ENCODE measurements at regions not wholly inside any gene's neighbourhood (a gene's known extent, or its start where the extent isn't known, plus 50 kb on each side); places are given as distances from the start of the nearest gene placed in this dataset.

DNA sequence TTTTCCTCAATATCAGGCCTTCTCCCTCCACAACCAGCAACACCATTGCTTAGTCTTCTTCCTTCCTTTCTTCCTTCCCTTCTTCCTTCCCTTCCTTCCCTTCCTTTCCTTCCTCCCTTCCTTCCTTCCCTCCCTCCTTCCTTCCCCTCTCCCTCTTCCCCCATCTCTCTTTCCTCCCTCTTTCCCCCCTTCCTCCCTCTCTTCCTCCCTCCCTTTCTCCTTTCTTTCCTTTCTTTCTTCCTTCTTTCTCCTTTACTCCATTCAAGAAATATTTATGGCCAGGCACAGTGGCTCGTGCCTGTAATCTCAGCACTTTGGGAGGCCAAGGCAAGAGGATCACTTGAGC, 66.4 kb upstream of the SIRPA start:
- no peak for DNase-seq (ENCODE audit: low spot score)
- peaks cover 6% of the 10 kb centered on the region for H3K9me3 Mint-ChIP-seq (ENCODE audit: low read depth)
- TF ChIP-seq, protein P1, sequence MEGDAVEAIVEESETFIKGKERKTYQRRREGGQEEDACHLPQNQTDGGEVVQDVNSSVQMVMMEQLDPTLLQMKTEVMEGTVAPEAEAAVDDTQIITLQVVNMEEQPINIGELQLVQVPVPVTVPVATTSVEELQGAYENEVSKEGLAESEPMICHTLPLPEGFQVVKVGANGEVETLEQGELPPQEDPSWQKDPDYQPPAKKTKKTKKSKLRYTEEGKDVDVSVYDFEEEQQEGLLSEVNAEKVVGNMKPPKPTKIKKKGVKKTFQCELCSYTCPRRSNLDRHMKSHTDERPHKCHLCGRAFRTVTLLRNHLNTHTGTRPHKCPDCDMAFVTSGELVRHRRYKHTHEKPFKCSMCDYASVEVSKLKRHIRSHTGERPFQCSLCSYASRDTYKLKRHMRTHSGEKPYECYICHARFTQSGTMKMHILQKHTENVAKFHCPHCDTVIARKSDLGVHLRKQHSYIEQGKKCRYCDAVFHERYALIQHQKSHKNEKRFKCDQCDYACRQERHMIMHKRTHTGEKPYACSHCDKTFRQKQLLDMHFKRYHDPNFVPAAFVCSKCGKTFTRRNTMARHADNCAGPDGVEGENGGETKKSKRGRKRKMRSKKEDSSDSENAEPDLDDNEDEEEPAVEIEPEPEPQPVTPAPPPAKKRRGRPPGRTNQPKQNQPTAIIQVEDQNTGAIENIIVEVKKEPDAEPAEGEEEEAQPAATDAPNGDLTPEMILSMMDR (IDR thresholded peaks at IDR 0.05): no peak
- H3K27ac Mint-ChIP-seq (ENCODE audit: unreplicated experiment): no peak overlapping the region
- peaks cover 40% of the 10 kb centered on the region for H3K4me1 Mint-ChIP-seq (ENCODE audit: low read depth)
- H3K4me3 Mint-ChIP-seq (ENCODE audit: unreplicated experiment): no peak overlapping the region
- H3K36me3 Mint-ChIP-seq (ENCODE audit: low read depth): peaks cover under 1% of the 10 kb centered on the region
- no peaks in the 10 kb centered on the region for H3K27me3 Mint-ChIP-seq (ENCODE audit: low read depth)

- TF ChIP-seq, protein P1 (IDR thresholded peaks at IDR 0.05): no peak
- Mint-ChIP-seq H3K9me3 (ENCODE audit: low read depth) (peaks cover 9% of the 10 kb centered on the region), H3K27ac (ENCODE audit: unreplicated experiment) (no peak overlapping the region), H3K36me3 (ENCODE audit: low read depth) (peaks cover 2% of the 10 kb centered on the region), H3K27me3 (ENCODE audit: low read depth) (no peaks in the 10 kb centered on the region), H3K4me1 (ENCODE audit: low read depth) (peaks cover 40% of the 10 kb centered on the region), H3K4me3 (ENCODE audit: unreplicated experiment) (no peak overlapping the region)
- no peak for DNase-seq (ENCODE audit: low spot score)
Measured at GRCh38 chr20:1827974-1828785, 67.0 kb upstream of the SIRPA start.

DNA sequence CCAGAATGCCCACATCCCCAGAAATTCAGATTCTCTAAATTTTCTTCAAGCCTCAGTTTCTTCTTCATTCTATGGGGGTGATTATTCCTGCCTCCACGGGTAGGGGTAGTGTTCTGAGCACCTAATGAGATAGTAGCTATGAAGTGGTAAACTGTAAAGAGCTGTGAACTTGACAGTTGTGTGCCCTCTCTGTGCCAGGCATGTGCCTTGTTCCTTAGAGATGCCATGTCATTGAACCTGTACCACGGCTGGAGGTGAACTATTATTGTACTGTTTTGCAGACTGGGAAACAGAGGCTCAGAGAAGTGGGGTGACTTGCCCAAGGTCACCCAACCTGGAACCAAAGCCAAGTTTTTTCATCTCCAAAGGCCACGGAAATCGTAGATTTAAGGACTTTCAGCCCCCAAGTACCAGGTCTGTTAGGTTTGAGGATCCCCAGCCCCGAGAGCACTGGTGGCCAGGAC, 67.7 kb upstream of the SIRPA start:
- H3K4me3 Mint-ChIP-seq (ENCODE audit: unreplicated experiment): no peak overlapping the region
- H3K4me1 Mint-ChIP-seq (ENCODE audit: low read depth): peaks cover 36% of the 10 kb centered on the region
- peaks cover 2% of the 10 kb centered on the region for H3K36me3 Mint-ChIP-seq (ENCODE audit: low read depth)
- no peaks in the 10 kb centered on the region for H3K27me3 Mint-ChIP-seq (ENCODE audit: low read depth)
- TF ChIP-seq, protein P1 (IDR thresholded peaks at IDR 0.05): no peak
- DNase-seq (ENCODE audit: low spot score): no peak
- peaks cover 15% of the 10 kb centered on the region for H3K9me3 Mint-ChIP-seq (ENCODE audit: low read depth)
- no peak overlapping the region for H3K27ac Mint-ChIP-seq (ENCODE audit: unreplicated experiment)

DNA sequence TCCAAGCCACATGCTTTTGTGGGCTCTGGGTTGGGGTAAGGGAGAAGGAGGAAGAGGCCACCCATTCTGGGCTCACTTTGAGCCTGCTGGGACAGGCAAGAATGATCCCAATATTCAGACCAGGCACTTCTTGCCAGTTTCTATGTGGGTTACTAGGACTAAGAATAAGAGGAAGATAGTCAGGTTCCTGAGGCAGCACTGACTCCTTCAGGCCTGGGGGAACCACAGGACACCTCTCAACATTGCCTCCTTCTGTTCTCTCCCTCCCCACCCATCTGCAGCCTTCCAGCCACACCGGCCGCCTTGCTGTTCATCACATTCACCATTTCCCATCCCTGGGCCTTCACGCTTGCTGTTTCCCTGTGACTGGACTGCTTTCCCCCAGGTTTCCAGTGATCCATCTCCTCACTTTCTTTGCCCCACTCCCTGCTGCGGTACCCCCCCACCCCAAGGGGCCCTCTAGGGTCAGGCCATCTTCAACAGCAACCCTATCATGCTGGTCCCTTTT, 69.2 kb upstream of the SIRPA start:
- H3K4me1 Mint-ChIP-seq (ENCODE audit: low read depth): peaks cover 37% of the 10 kb centered on the region
- no peak overlapping the region for H3K4me3 Mint-ChIP-seq (ENCODE audit: unreplicated experiment)
- H3K27me3 Mint-ChIP-seq (ENCODE audit: low read depth): no peaks in the 10 kb centered on the region
- peaks cover 2% of the 10 kb centered on the region for H3K36me3 Mint-ChIP-seq (ENCODE audit: low read depth)
- TF ChIP-seq, protein P1 (IDR thresholded peaks at IDR 0.05): no peak
- no peak for DNase-seq (ENCODE audit: low spot score)
- peak overlapping the region; percentile 83 for H3K27ac Mint-ChIP-seq (ENCODE audit: unreplicated experiment)
- peaks cover 22% of the 10 kb centered on the region for H3K9me3 Mint-ChIP-seq (ENCODE audit: low read depth)

DNA sequence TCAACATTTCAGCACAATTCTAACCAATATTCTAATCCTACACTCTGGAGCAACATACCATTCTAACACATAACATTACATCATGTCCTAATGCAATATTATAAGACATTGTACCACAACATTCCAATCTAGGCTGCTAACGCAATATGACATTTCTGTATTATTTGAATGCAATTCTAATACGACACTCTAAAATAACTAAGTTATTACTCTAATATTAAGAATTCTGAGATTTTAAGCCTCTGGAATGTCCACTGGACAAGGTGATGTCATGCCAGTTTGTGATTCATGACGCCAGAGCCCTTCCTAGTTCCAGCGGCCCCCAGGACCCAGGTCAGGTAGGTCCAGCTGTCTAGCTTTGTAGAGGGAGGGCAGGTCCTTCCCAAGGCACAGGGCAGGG, 69.7 kb upstream of the SIRPA start:
- TF ChIP-seq, protein P1 (IDR thresholded peaks at IDR 0.05): no peak
- no peaks in the 10 kb centered on the region for H3K27me3 Mint-ChIP-seq (ENCODE audit: low read depth)
- H3K36me3 Mint-ChIP-seq (ENCODE audit: low read depth): peaks cover 2% of the 10 kb centered on the region
- H3K9me3 Mint-ChIP-seq (ENCODE audit: low read depth): peaks cover 22% of the 10 kb centered on the region
- H3K4me1 Mint-ChIP-seq (ENCODE audit: low read depth): peaks cover 36% of the 10 kb centered on the region
- H3K4me3 Mint-ChIP-seq (ENCODE audit: unreplicated experiment): no peak overlapping the region
- H3K27ac Mint-ChIP-seq (ENCODE audit: unreplicated experiment): peak overlapping the region; percentile 83
- DNase-seq (ENCODE audit: low spot score): no peak

Data from chondrocyte (in vitro differentiated cells).